ENCODE measurements at regions not wholly inside any gene's neighbourhood (a gene's known extent, or its start where the extent isn't known, plus 50 kb on each side); places are given as distances from the start of the nearest gene placed in this dataset.

- TF ChIP-seq EZH2 (IDR thresholded peaks at IDR 0.05; ENCODE audit: borderline replicate concordance, low read length) (no peak), CTCF (IDR thresholded peaks at IDR 0.05; ENCODE audit: low read length) (no peak)
Observed at GRCh38 chrY:19868647-19869046, 124.1 kb upstream of the KDM5D start.

Data from OCI-LY1 (cell line).